Naive thymus-derived CD4-positive, alpha-beta T cell (primary cell): ENCODE measurements at regions not wholly inside any gene's neighbourhood (a gene's known extent, or its start where the extent isn't known, plus 50 kb on each side); places are given as distances from the start of the nearest gene placed in this dataset.
"Not testable (repeated sequence)": the region's sequence is repeated elsewhere in the genome, so short reads cannot be mapped to it uniquely, and the experiment has no call there.

Experiments
- ATAC-seq: fragments of 150-1000 bp; cut with Tn5 transposase; 2 replicates; pipeline ENCODE4 v1.10.0; 2021; ENCODE audit warnings: mild to moderate bottlenecking, moderate library complexity
- CTCF ChIA-PET: fragments of 350-600 bp; sonication (Branson Sonifier 250); formaldehyde crosslinking; loops from one replicate; lab custom pipeline; 2021; ENCODE audit warnings: antibody characterized with exemption; lab: Charles Lee
- POLR2A ChIA-PET: fragments of 350-600 bp; sonication (Branson Sonifier 250); formaldehyde crosslinking; loops from one replicate; lab custom pipeline; 2021; ENCODE audit warnings: antibody characterized with exemption, inconsistent platforms; lab: Charles Lee
- DNase-seq, 9 donors: peaks; one replicate each; pipeline versions ENCODE4 v3.0.0 to v3.0.0-alpha.2; 2020 to 2022; ENCODE audit warnings: mixed read lengths in 1 of 9
- H3K27ac ChIP-seq: one replicate; pipeline ENCODE4 v1.7.0; 2013; ENCODE audit warnings: mild to moderate bottlenecking, low read depth, low read length, moderate library complexity
- H3K27me3 ChIP-seq, 2 donors: one replicate each; pipeline ENCODE4 v1.7.0; 2013; ENCODE audit warnings: low read length in 2 of 2, mild to moderate bottlenecking in 2 of 2, moderate library complexity in 2 of 2; ENCODE audit not compliant: control insufficient read depth in 2 of 2, insufficient read depth in 2 of 2
- H3K36me3 ChIP-seq, 3 experiments: 1 replicate in 2 of 3; 2 replicates in 1 of 3; pipeline ENCODE4 v1.7.0; 2013; ENCODE audit warnings: low read length in 3 of 3, mild to moderate bottlenecking in 3 of 3, moderate library complexity in 1 of 3; ENCODE audit not compliant: insufficient read depth in 3 of 3, control insufficient read depth in 2 of 3
- H3K4me1 ChIP-seq, 2 donors: one replicate each; pipeline ENCODE4 v1.7.0; 2013; ENCODE audit warnings: low read length in 2 of 2, mild to moderate bottlenecking in 2 of 2, moderate library complexity in 1 of 2; ENCODE audit not compliant: control insufficient read depth in 2 of 2, insufficient read depth in 2 of 2
- H3K4me3 ChIP-seq: 2 replicates; pipeline ENCODE4 v1.7.0; 2013; ENCODE audit warnings: mild to moderate bottlenecking, low read length
- H3K9me3 ChIP-seq, 3 experiments: 1 replicate in 2 of 3; 2 replicates in 1 of 3; pipeline ENCODE4 v1.7.0; 2013; ENCODE audit warnings: low read length in 3 of 3; ENCODE audit not compliant: control insufficient read depth in 2 of 3
- H3K27ac Mint-ChIP-seq, 9 donors: one replicate each; pipeline ENCODE4 v1.8.0; 2020 to 2022; ENCODE audit warnings: mixed read lengths in 9 of 9, mild to moderate bottlenecking in 8 of 9, moderate library complexity in 5 of 9, inconsistent platforms in 2 of 9
- H3K27me3 Mint-ChIP-seq, 5 donors: one replicate each; pipeline ENCODE4 v1.8.0; 2021 to 2022; ENCODE audit warnings: mixed read lengths in 5 of 5, mild to moderate bottlenecking in 1 of 5
- H3K36me3 Mint-ChIP-seq, 5 donors: one replicate each; pipeline ENCODE4 v1.8.0; 2020 to 2022; ENCODE audit warnings: mixed read lengths in 5 of 5, mild to moderate bottlenecking in 3 of 5, inconsistent platforms in 1 of 5
- H3K4me1 Mint-ChIP-seq, 7 donors: one replicate each; pipeline ENCODE4 v1.8.0; 2020 to 2022; ENCODE audit warnings: mixed read lengths in 7 of 7, mild to moderate bottlenecking in 3 of 7, inconsistent platforms in 1 of 7
- H3K4me3 Mint-ChIP-seq, 10 donors: one replicate each; pipeline ENCODE4 v1.8.0; 2020 to 2022; ENCODE audit warnings: mild to moderate bottlenecking in 10 of 10, mixed read lengths in 10 of 10, moderate library complexity in 6 of 10, inconsistent platforms in 2 of 10
- H3K9me3 Mint-ChIP-seq, 11 donors: one replicate each; pipeline ENCODE4 v1.8.0; 2020 to 2022; ENCODE audit warnings: mixed read lengths in 11 of 11, mild to moderate bottlenecking in 4 of 11, inconsistent platforms in 1 of 11, moderate library complexity in 1 of 11
- intact Hi-C, 2 donors: fragments of 100-400 bp; cut with micrococcal nuclease; formaldehyde crosslinking; loops; one replicate each; pipeline ENCODE4 v1.15.1; 2023

DNA sequence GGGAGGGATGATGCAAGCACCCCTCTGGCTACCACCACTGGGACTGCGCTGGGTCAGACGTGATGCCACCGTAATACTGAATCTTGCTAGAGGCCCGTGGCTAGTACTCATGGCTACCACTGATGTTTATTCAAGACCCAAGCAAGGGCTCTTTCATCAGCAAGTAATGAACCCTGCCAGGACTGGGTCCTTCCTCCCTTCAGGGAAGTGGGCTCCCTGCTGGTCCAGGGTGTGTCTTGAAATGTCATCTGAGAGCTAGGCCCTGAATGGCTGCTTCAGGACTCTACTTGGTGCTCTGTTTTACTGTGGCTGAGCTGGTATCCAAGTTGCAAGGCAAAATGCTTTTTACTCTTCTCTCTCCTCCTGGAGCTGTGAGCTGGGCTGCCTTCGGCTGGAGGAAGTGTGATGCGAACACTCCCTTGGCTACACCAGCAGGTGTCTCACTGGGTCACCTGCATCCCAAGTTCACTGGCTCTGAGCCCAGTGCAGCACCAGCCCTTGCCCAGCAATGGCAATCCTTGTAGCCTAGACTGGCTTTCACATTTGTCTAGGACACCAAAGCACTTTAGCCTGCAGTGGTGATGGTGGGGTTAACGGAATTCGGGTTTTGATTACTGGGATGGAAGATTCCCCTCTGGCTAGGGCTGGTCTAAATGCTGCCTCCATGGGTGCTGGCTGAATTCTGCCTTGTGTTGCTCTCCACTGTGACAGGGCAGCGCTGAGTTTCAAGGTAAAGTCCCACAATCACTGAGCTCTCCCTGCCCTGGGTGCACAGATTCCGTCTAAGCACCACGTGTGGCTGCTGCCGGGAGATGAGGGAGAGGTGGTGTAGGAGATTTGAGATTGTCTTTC lies 98.6 kb downstream of the USP22 start:
- H3K4me3 Mint-ChIP-seq: no peak overlapping the region
- intact Hi-C loops: loop anchor here (1.0 kb wide), 4 partner anchors 49 to 567 kb away; partner anchors contain the start of gene USP22 (in 1 of the 2)
- peaks cover 0 to 13% (median 5%) of the 10 kb centered on the region in 5 donors for H3K27me3 Mint-ChIP-seq
- ATAC-seq: peak; percentile 69
- no peaks in the 10 kb centered on the region for H3K27me3 ChIP-seq
- H3K9me3 ChIP-seq: no peaks in the 10 kb centered on the region
- DNase-seq: peak in 5 of 9 donors; percentile 23 to 36 (median 25)
- POLR2A ChIA-PET: interaction anchor here (0.5 kb wide), 1 partner anchor 185 kb away, joined by 3 read pairs; no protein-coding TSS in a partner anchor
- peaks cover 0 to 4% (median 0%) of the 10 kb centered on the region in 7 donors for H3K4me1 Mint-ChIP-seq
- H3K27ac Mint-ChIP-seq: peak overlapping the region in 1 of 9 donors; percentile 29
- H3K36me3 Mint-ChIP-seq: peaks cover 0 to 6% (median 0%) of the 10 kb centered on the region in 5 donors
- no peaks in the 10 kb centered on the region for H3K4me1 ChIP-seq
- H3K27ac ChIP-seq: no peak overlapping the region
- no peak overlapping the region for H3K4me3 ChIP-seq
- H3K36me3 ChIP-seq: no peaks in the 10 kb centered on the region
- CTCF ChIA-PET: interaction anchor here (0.6 to 1.0 kb wide), 2 partner anchors 91 to 569 kb away, joined by 3 to 4 read pairs; no protein-coding TSS in a partner anchor
- peaks cover 0 to 2% (median 0%) of the 10 kb centered on the region in 11 donors for H3K9me3 Mint-ChIP-seq

DNA sequence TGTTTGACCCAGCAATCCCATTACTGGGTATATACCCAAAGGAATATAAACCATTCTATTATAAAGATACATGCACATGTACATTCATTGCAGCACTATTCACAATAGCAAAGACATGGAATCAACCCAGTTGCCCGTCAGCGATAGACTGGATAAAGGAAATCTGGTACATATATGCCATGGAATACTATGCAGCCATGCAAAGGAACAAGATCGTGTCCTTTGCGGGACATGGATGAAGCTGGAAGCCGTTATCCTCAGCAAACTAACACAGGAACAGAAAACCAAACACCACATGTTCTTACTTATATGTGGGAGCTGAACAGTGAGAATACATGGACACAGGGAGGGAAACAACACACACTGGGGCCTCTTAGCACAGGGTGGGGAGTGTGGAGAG lies 95.1 kb downstream of the USP22 start:
- CTCF ChIA-PET, DNase-seq: not testable (repeated sequence)

DNA sequence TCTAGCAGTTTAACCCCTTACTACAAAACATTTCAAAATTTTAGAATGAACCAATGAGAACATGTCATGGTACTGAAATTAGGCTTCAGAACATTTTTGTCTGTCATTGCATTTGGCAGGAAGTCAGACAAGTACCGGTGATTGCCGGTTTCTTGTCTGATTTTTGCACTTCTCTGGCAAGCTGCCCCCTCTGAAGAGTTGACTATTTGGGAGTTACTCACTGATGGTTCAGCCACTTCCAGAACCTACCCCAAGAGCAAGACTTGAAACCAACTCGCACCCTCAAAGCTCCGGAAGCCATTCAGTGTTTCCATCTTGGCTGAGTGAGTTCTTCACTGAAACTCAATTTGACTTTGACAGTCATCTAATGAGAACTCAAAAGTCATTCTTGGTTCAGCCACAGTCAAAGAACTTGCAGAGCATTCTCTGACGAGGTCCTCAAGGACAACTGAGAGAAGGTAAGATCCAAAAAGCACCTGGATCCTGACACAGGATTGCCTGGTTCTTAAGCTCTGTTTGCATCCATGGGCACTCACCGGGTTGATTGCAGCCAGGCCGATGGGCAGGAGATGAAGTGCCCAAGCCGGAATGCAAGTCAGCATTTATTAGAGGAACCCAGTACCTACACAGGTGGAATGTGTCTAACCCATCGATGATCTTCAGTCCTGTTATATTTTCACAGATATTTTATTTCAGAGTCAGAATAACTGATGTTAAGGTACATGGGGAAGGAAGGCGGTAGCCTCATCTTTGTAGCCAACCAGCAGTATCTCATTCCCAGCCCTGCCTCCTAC lies 93.6 kb downstream of the USP22 start:
- Histone ChIP-seq H3K9me3 (no peaks in the 10 kb centered on the region), H3K4me1 (no peaks in the 10 kb centered on the region), H3K36me3 (no peaks in the 10 kb centered on the region), H3K27me3 (no peaks in the 10 kb centered on the region), H3K4me3 (no peak overlapping the region), H3K27ac (no peak overlapping the region)
- H3K27ac Mint-ChIP-seq: no peak overlapping the region
- POLR2A ChIA-PET: no interaction called here
- CTCF ChIA-PET: interaction anchor here (0.7 kb wide), 1 partner anchor 584 kb away, joined by 3 read pairs; no protein-coding TSS in a partner anchor
- no peak for DNase-seq
- intact Hi-C loops: no loop called here
- H3K4me3 Mint-ChIP-seq: no peak overlapping the region
- peaks cover 0 to 6% (median 0%) of the 10 kb centered on the region in 5 donors for H3K36me3 Mint-ChIP-seq
- ATAC-seq: no peak
- H3K4me1 Mint-ChIP-seq: peaks cover 0 to 4% (median 0%) of the 10 kb centered on the region in 7 donors
- H3K9me3 Mint-ChIP-seq: peaks cover 0 to 2% (median 0%) of the 10 kb centered on the region in 11 donors
- H3K27me3 Mint-ChIP-seq: peaks cover 14 to 33% (median 16%) of the 10 kb centered on the region in 5 donors

More for the DNA sequence above, 95.1 kb downstream of the USP22 start:
- H3K36me3 ChIP-seq, H3K9me3 ChIP-seq, H3K27ac ChIP-seq, H3K4me1 ChIP-seq, ATAC-seq, H3K27ac Mint-ChIP-seq, H3K4me3 Mint-ChIP-seq, H3K4me3 ChIP-seq, intact Hi-C loops, H3K4me1 Mint-ChIP-seq, H3K36me3 Mint-ChIP-seq, H3K27me3 ChIP-seq, POLR2A ChIA-PET, H3K9me3 Mint-ChIP-seq: not testable (repeated sequence)
- peaks cover 13 to 33% (median 15%) of the 10 kb centered on the region in 5 donors for H3K27me3 Mint-ChIP-seq
